Endothelial cell of umbilical vein (primary cell): ENCODE measurements at regions not wholly inside any gene's neighbourhood (a gene's known extent, or its start where the extent isn't known, plus 50 kb on each side); places are given as distances from the start of the nearest gene placed in this dataset.

ENCODE experiments used
- BruUV-seq: library from RNA; stranded (reverse); fragments of 400-500 nt; replicated peaks from 2 replicates; lab custom pipeline; 2021; lab: Mats Ljungman, UMichigan
- CTCF ChIA-PET: fragments of 300-600, 350-600 bp; sonication (Branson Sonifier 250); formaldehyde crosslinking; loops from one replicate; lab custom pipeline; 2021; ENCODE audit warnings: antibody characterized with exemption, inconsistent platforms; lab: Charles Lee
- POLR2A ChIA-PET: fragments of 300-600, 350-600 bp; sonication (Branson Sonifier 250); formaldehyde crosslinking; loops from one replicate; lab custom pipeline; 2021; ENCODE audit warnings: antibody characterized with exemption, inconsistent platforms; lab: Charles Lee
- DNase-seq: peaks from one replicate; pipeline ENCODE4 v3.0.0-alpha.2; 2011; ENCODE audit warnings: low read depth, low spot score
- FAIRE-seq: peaks from 2 replicates; lab custom pipeline; 2011; peaks lifted over from hg19 to GRCh38; lab: Jason Lieb, UNC
- H2AFZ ChIP-seq: 2 replicates; pipeline ENCODE4 v1.6.0; 2012; ENCODE audit warnings: low read depth, low read length, control low read depth, inconsistent platforms
- H3K27ac ChIP-seq: 2 replicates; pipeline ENCODE4 v1.5.1; 2011; ENCODE audit warnings: low read depth, mild to moderate bottlenecking, control low read depth, low read length, moderate library complexity; ENCODE audit not compliant: insufficient read depth
- H3K27me3 ChIP-seq, 2 experiments: 2 replicates each; pipeline versions ENCODE4 v1.6.0 to v1.6.1; 2011; ENCODE audit warnings: low read length in 2 of 2, mixed read lengths in 1 of 2; ENCODE audit not compliant: control insufficient read depth in 2 of 2, insufficient read depth in 2 of 2
- H3K36me3 ChIP-seq, 2 experiments: 2 replicates in 1 of 2; 3 replicates in 1 of 2; pipeline ENCODE4 v1.5.1; 2011; ENCODE audit warnings: low read length in 2 of 2, mild to moderate bottlenecking in 1 of 2, moderate library complexity in 1 of 2; ENCODE audit not compliant: control insufficient read depth in 2 of 2, insufficient read depth in 2 of 2; ENCODE audit errors: extremely low read depth in 1 of 2
- H3K4me1 ChIP-seq: 3 replicates; pipeline ENCODE4 v1.5.1; 2011; ENCODE audit warnings: mild to moderate bottlenecking, low read length; ENCODE audit not compliant: control insufficient read depth, insufficient read depth; ENCODE audit errors: extremely low read depth
- H3K4me2 ChIP-seq: 2 replicates; pipeline ENCODE4 v1.6.1; 2011; ENCODE audit warnings: low read length, control low read depth, mixed read lengths; ENCODE audit not compliant: insufficient read depth
- H3K4me3 ChIP-seq, 3 experiments: fragments of 200-600 bp in 1 of 3; sonication (generic), shearing (Covaris generic) in 1 of 3; replicated peaks in 1 of 3; 2 replicates each; pipeline ENCODE4 v1.5.1; 2011 to 2016; ENCODE audit warnings: control low read depth in 3 of 3, low read length in 3 of 3, mild to moderate bottlenecking in 2 of 3, inconsistent platforms in 1 of 3, low read depth in 1 of 3, moderate library complexity in 1 of 3; ENCODE audit not compliant: insufficient read depth in 1 of 3
- H3K79me2 ChIP-seq: 2 replicates; pipeline ENCODE4 v1.6.0; 2012; ENCODE audit warnings: low read length, inconsistent platforms; ENCODE audit not compliant: control insufficient read depth, insufficient read depth
- H3K9ac ChIP-seq: replicated peaks from 2 replicates; pipeline ENCODE3; 2011; ENCODE audit warnings: low read length, control low read depth; ENCODE audit not compliant: insufficient read depth; ENCODE audit errors: extremely low read depth
- H3K9me1 ChIP-seq: replicated peaks from 3 replicates; pipeline ENCODE4 v1.6.0; 2011; ENCODE audit warnings: mild to moderate bottlenecking, low read length; ENCODE audit not compliant: control insufficient read depth, insufficient read depth; ENCODE audit errors: extremely low read depth
- H3K9me3 ChIP-seq: replicated peaks from 2 replicates; pipeline ENCODE4 v1.5.1; 2012; ENCODE audit warnings: low read length, inconsistent platforms; ENCODE audit not compliant: control insufficient read depth, insufficient read depth
- H4K20me1 ChIP-seq: replicated peaks from 2 replicates; pipeline ENCODE3; 2011; ENCODE audit warnings: mild to moderate bottlenecking, low read length; ENCODE audit not compliant: control insufficient read depth, insufficient read depth; ENCODE audit errors: extremely low read depth
- EZH2 ChIP-seq: IDR thresholded peaks from 2 replicates; pipeline ENCODE4 v1.6.1; 2012; ENCODE audit warnings: borderline replicate concordance, low read depth, mild to moderate bottlenecking, moderate library complexity, low read length, inconsistent platforms; ENCODE audit not compliant: severe bottlenecking
- FOS ChIP-seq: IDR thresholded peaks from 2 replicates; pipeline ENCODE4 v1.6.1; 2011; ENCODE audit warnings: mild to moderate bottlenecking, low read length, moderate library complexity, borderline replicate concordance; ENCODE audit not compliant: insufficient read depth
- GATA2 ChIP-seq: IDR thresholded peaks from 2 replicates; pipeline ENCODE4 v1.7.0; 2011; ENCODE audit warnings: low read depth, mild to moderate bottlenecking, moderate library complexity, mixed read lengths, low read length; ENCODE audit not compliant: insufficient read length, insufficient read depth
- JUN ChIP-seq: IDR thresholded peaks from 2 replicates; pipeline ENCODE4 v1.6.1; 2011; ENCODE audit warnings: borderline replicate concordance, low read depth; ENCODE audit not compliant: insufficient read length, insufficient read depth
- MYC ChIP-seq: IDR thresholded peaks from one replicate; pipeline ENCODE4 v1.6.1; 2011; ENCODE audit warnings: mild to moderate bottlenecking, low read depth, low read length
- POLR2A ChIP-seq: IDR thresholded peaks from 2 replicates; pipeline ENCODE4 v1.6.1; 2012; ENCODE audit warnings: low read depth, mild to moderate bottlenecking, control low read depth, low read length
- POLR2AphosphoS5 ChIP-seq: IDR thresholded peaks from 2 replicates; pipeline ENCODE4 v1.6.1; 2012; ENCODE audit warnings: low read depth, mild to moderate bottlenecking, control low read depth, low read length, moderate library complexity; ENCODE audit not compliant: insufficient read depth
- dilution Hi-C: fragments of 300-500 bp; cut with MboI; formaldehyde crosslinking; loops from one replicate; pipeline ENCODE4 v1.15.0; 2019; ENCODE audit warnings: low sequenced_read_pairs; ENCODE audit not compliant: extremely low pct_ligation_motif_present
- intact Hi-C: fragments of 100-400 bp; cut with micrococcal nuclease; formaldehyde crosslinking; loops from one replicate; pipeline ENCODE4 v1.10.0; 2022
- TF ChIP-seq, protein P1 (sequence below), 2 donors: IDR thresholded peaks; 1 replicate in 1 of 2; 2 replicates in 1 of 2; pipeline ENCODE4 v1.5.1; 2011; ENCODE audit warnings: low read length in 2 of 2, mild to moderate bottlenecking in 2 of 2, moderate library complexity in 2 of 2, control low read depth in 1 of 2, inconsistent platforms in 1 of 2, low read depth in 1 of 2; ENCODE audit not compliant: insufficient read depth in 1 of 2; ENCODE audit errors: extremely low read depth in 1 of 2
- TF ChIP-seq, protein P2 (sequence below): IDR thresholded peaks from 2 replicates; pipeline ENCODE4 v1.6.1; 2011; ENCODE audit not compliant: insufficient read depth, insufficient read length

DNA sequence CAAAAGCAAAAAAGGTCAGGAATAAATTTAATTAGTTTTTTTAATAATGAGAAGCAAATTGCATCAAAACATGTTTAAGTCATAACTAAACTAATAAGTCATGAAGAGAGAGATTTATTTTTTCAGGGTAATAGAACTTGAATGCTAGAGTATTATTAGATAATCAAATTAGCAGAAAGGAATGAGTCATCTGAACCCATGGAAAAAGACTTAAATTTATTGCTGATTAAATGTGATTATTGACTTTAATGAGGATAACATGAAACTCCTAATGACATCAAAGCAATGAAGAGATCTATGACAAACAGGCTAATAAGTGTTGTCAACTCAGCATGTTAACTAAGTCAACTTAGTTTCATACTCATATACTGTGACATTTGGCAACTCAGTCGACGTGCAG lies 264.2 kb downstream of the USP25 start:
- intact Hi-C loops, result no loop called here
- no peaks in the 10 kb centered on the region for H3K36me3 ChIP-seq
- dilution Hi-C loops, result no loop called here
- no peaks in the 10 kb centered on the region for H3K27me3 ChIP-seq
- no peak overlapping the region for H3K27ac ChIP-seq
- H3K9me3 ChIP-seq, result no peaks in the 10 kb centered on the region
- TF ChIP-seq, protein P1, sequence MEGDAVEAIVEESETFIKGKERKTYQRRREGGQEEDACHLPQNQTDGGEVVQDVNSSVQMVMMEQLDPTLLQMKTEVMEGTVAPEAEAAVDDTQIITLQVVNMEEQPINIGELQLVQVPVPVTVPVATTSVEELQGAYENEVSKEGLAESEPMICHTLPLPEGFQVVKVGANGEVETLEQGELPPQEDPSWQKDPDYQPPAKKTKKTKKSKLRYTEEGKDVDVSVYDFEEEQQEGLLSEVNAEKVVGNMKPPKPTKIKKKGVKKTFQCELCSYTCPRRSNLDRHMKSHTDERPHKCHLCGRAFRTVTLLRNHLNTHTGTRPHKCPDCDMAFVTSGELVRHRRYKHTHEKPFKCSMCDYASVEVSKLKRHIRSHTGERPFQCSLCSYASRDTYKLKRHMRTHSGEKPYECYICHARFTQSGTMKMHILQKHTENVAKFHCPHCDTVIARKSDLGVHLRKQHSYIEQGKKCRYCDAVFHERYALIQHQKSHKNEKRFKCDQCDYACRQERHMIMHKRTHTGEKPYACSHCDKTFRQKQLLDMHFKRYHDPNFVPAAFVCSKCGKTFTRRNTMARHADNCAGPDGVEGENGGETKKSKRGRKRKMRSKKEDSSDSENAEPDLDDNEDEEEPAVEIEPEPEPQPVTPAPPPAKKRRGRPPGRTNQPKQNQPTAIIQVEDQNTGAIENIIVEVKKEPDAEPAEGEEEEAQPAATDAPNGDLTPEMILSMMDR (IDR thresholded peaks at IDR 0.05; ENCODE audit: extremely low read depth in 1 of 2, insufficient read depth in 1 of 2, low read depth in 1 of 2, low read length in 2 of 2), result no peak
- no peak for TF ChIP-seq POLR2A
- no peak for TF ChIP-seq JUN
- TF ChIP-seq EZH2, result no peak
- TF ChIP-seq FOS, result no peak
- no peak for TF ChIP-seq MYC
- no peak for TF ChIP-seq GATA2
- no peak for TF ChIP-seq POLR2AphosphoS5
- TF ChIP-seq, protein P2, sequence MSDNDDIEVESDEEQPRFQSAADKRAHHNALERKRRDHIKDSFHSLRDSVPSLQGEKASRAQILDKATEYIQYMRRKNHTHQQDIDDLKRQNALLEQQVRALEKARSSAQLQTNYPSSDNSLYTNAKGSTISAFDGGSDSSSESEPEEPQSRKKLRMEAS, result no peak
- H3K79me2 ChIP-seq, result no peaks in the 10 kb centered on the region
- ChIA-PET CTCF (interaction anchor here (1.0 kb wide), 1 partner anchor 12 kb away, joined by 3 read pairs; no protein-coding TSS in a partner anchor), POLR2A (no interaction called here)
- no peak overlapping the region for H2AFZ ChIP-seq
- peaks cover 12% of the 10 kb centered on the region for H3K4me1 ChIP-seq
- H3K9me1 ChIP-seq, result no peaks in the 10 kb centered on the region
- no TSS peak for BruUV-seq
- no peak for FAIRE-seq
- H3K9ac ChIP-seq, result no peak overlapping the region
- H4K20me1 ChIP-seq, result no peaks in the 10 kb centered on the region
- DNase-seq, result no peak
- no peak overlapping the region for H3K4me2 ChIP-seq
- H3K4me3 ChIP-seq, result no peak overlapping the region
